HG03575 (cell line): ENCODE measurements at regions not wholly inside any gene's neighbourhood (a gene's known extent, or its start where the extent isn't known, plus 50 kb on each side); places are given as distances from the start of the nearest gene placed in this dataset.
A peak's percentile ranks its signal among the peaks of the same experiment; 100 is the strongest.
"Not testable (repeated sequence)": the region's sequence is repeated elsewhere in the genome, so short reads cannot be mapped to it uniquely, and the experiment has no call there.

Experiments used
- ATAC-seq: cut with Tn5 transposase; IDR thresholded peaks from one replicate; pipeline ENCODE4 v1.9.1; 2021; ENCODE audit not compliant: unreplicated experiment, insufficient number of reproducible peaks, low FRiP score; ENCODE audit errors: extremely low read depth

GRCh38 chr1:67524143-67525052, 94.2 kb upstream of the SERBP1 start:
- ATAC-seq: no peak

GRCh38 chr1:67525053-67525760, 95.0 kb upstream of the SERBP1 start:
- no peak for ATAC-seq

DNA sequence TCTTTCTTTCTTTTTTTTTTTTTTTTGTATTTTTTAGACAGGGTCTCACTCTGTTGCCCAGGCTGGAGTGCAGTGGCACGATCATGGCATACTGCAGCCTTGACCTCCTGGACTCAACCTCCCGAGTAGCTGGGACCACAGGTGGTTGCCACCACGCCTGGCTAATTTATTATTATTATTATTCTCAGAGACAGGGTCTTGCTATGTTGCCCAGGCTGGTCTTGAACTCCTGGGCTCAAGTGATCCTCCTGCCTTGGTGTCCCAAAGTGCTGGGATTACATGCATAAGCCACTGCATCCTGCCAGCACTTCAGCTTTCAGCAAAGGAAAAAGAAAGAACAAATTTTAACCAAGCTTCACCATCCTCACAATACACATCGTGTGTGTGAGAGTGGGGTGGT, 97.9 kb upstream of the SERBP1 start:
- no peak for ATAC-seq

- no peak for ATAC-seq
Observed at GRCh38 chr1:67530071-67530470, 99.9 kb upstream of the SERBP1 start.

DNA sequence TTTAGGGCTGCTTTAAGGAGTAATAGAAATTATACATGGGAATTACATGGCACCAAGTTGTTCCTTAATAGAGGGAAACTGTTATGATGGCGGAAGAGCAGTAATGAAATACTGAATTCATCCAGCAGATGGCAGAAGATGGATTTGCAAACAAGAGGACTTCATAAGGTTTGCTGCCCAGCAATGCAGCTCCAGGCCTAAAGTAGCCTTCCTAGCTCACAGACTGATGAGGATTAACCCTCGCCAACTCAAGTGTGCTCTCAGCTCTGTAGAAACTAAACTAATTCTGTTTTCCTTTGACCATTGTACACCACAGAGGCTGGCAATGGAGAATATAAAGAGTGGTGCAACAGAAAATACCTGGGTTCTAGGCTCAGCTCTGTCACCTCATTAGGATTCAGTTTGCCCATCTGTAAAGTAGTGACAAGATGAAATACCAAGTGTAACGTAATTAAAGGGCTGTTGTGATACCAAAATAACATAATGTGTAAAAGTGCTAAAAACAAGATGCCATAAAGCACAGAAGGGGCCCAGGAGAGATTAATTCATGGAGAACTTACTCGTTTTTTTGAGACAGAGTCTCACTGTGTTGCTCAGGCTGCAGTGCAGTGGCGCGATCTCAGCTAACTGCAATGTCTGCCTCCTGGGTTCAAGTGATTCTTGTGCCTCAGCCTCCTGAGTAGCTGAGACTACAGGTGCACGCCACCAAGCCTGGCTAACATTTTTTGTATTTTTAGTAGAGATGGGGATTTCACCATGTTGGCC, 102.4 kb upstream of the SERBP1 start:
- ATAC-seq: peak; percentile 53

- ATAC-seq: no peak
Observed at GRCh38 chr1:67534627-67535065, 104.4 kb upstream of the SERBP1 start.

DNA sequence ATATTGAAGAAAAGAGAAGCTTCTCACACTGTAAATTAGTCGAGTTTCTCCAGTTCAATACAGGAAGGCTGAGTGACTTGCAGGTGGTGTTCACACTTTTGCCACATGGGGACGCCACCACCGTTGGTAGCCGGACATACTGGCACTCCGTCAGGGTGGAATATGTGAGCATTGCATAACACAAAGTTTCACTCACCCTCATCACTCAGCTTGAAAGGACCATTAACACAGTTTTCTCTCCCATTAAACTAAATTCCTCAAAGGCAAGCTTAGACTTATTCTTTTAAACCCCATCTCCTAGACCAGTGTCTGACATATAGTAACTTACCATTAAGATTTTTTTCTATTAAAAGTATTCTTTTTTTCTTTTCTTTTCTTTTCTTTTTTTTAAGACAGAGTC, 105.3 kb upstream of the SERBP1 start:
- no peak for ATAC-seq

- ATAC-seq: no peak
Observed at GRCh38 chr1:67536957-67537666, 106.9 kb upstream of the SERBP1 start.

DNA sequence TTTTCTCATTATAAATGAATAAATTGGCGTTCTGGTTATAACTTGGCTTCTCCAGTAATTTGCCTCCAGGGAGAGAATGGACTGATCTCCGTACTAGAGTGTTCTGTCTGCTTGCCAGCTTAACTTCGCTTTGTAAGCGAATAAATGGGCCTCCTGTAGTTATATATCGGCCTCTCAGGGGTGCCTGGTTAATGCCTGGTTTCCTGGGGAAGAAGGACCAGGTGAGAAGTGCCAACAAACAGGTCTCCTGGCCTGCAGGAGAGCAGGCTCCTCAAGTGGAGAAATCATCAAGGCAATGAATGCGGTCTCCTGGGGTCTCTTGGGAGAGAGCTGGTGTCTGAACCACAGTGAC, 107.4 kb upstream of the SERBP1 start:
- no peak for ATAC-seq

- no peak for ATAC-seq
Observed at GRCh38 chr1:67540025-67540732, 110.0 kb upstream of the SERBP1 start.

GRCh38 chr1:67540733-67541125, 110.5 kb upstream of the SERBP1 start:
- no peak for ATAC-seq

DNA sequence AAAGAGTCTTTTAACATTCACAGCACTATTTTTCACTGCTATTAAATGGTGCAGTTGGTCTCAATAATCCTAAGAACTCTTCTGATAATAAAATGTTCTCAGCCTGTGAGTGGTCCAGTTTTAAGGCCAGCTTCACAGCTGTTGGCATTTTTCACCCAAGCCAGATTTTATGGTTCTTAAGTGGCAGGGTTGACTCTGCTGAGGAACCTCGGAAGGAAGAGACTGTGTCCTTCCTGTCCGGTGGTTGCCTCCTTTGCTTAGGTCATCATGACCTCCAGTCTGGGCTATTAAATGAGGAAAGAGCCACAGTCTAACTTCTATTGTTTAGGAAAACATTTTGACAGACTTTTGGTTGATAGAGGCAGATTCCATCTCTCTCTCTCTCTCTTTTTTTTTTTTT, 112.5 kb upstream of the SERBP1 start:
- no peak for ATAC-seq

GRCh38 chr1:67544921-67545320, 114.7 kb upstream of the SERBP1 start:
- no peak for ATAC-seq

GRCh38 chr1:67545364-67545763, 115.2 kb upstream of the SERBP1 start:
- no peak for ATAC-seq

DNA sequence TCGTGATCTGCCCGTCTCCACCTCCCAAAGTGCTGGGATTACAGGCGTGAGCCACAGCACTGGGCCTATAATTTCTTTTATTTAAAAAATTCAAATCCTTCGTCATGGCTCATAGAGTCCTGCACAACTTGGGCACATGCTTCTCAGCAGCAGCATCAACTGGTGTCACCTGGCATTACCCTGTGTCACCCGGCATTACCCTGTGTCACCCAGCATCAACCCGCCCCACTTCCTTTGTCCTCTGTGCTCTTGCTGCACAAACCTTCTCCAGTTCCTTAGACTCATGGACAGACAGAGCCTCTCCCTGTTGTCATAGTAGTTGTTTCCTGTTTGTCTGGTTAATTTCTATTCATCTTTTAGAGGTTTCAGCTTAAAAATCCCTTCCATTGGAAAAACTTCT, 121.2 kb upstream of the SERBP1 start:
- ATAC-seq: no peak

DNA sequence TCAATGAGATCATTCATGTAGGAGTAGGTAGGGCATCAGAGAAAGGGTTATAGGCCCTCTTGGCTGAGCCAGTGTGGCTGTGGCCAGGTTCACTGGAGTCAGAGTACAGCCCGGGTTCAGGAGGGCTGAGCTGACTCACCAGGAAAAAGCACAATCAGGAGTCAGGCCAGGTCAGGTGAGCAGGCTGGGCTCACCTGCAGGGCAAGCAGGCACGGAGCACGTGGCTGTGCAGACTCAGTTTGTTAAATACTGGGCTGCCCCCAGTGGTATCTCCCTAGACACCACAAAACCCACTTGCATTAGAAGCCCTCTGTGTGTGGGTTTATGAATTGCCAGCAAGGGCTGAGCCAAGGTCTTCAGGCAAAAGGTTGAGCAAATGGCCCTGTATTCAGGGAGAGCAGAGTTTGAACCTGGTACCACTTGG, 122.1 kb upstream of the SERBP1 start:
- no peak for ATAC-seq

DNA sequence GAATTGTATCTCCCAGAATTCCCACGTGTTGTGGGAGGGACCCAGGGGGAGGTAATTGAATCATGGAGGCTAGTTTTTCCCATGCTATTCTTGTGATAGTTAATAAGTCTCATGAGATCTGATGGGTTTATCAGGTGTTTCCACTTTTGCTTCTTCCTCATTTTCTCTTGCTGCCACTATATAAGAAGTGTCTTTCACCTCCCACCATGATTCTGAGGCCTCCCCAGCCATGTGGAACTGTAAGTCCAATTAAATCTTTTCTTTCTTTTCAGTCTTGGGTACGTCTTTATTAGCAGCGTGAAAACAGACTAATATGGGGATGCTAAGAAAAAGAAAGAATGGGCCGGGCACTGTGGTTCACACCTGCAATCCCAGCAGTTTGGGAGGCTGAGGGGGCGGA, 124.0 kb upstream of the SERBP1 start:
- not testable (repeated sequence) for ATAC-seq

DNA sequence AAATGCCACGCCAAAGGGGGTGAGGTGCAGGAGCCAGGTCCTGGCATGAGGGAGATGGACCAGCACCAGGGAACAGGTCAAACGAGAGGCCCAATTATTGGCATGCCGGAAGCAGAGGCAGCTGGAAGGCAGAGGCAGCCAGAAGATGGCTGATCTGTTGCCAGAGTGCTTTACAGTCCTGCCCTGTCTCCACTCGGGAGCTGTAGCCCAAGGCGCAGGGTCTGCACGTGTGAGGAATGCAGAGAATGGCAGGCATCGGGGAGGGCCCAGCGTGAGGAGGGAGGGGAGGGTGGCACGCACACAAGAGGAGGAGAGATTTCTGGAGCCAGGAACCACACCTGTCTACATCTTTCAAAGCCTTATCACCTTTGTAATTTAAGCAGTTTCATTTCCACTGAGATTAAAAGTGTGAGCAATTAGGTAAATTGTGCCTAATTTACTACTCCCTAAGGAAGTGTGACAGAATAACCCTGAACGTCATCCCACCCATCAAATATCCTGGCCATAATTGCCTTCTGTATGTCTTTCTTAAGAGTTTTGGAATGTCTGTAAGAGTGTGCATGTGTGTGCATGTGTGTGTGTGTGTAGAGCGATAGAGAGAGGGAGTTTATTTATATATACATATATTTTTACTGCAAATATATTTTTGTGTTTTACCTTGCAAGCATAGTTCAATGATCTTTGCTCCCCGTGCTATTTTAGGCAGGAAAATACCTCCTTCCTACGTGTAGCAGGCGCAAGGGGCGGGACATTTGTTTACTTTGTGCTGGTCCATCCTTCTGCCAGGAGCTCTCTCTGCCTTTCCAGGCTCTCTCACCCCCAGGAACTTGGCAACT, 125.5 kb upstream of the SERBP1 start:
- no peak for ATAC-seq
